ENCODE measurements at regions not wholly inside any gene's neighbourhood (a gene's known extent, or its start where the extent isn't known, plus 50 kb on each side); places are given as distances from the start of the nearest gene placed in this dataset.

DNA sequence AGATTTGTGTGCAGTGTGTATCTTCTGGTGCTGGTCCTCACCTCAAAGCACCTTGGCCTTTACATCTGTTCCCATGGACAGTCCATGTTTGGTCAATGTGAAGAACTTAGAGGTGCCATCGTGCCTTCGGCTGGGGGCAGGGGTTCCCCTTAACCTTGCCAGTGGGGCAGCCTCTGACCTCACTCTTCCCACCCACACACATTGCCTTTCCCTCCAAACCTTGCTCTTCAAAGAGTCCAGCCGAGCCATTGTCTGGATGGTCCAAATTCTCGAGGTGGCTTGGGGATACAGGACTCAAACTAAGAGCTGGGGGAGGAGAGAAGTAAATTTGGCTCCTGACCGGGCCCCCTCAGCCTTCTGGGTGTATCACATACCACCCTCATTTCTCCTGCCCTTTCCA, 76.2 kb upstream of the HABP2 start:
- no peak overlapping the region for H3K27ac ChIP-seq
- DNase-seq: no peak
- H3K27me3 ChIP-seq (ENCODE audit: insufficient read depth, low read depth, severe bottlenecking): no peaks in the 10 kb centered on the region
- TF ChIP-seq, protein P1, sequence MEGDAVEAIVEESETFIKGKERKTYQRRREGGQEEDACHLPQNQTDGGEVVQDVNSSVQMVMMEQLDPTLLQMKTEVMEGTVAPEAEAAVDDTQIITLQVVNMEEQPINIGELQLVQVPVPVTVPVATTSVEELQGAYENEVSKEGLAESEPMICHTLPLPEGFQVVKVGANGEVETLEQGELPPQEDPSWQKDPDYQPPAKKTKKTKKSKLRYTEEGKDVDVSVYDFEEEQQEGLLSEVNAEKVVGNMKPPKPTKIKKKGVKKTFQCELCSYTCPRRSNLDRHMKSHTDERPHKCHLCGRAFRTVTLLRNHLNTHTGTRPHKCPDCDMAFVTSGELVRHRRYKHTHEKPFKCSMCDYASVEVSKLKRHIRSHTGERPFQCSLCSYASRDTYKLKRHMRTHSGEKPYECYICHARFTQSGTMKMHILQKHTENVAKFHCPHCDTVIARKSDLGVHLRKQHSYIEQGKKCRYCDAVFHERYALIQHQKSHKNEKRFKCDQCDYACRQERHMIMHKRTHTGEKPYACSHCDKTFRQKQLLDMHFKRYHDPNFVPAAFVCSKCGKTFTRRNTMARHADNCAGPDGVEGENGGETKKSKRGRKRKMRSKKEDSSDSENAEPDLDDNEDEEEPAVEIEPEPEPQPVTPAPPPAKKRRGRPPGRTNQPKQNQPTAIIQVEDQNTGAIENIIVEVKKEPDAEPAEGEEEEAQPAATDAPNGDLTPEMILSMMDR (IDR thresholded peaks at IDR 0.05; ENCODE audit: low read depth, low read length): no peak
- H3K4me3 ChIP-seq (ENCODE audit: low read depth, low read length): no peak overlapping the region
- peaks cover 15% of the 10 kb centered on the region for H3K9me3 ChIP-seq (ENCODE audit: severe bottlenecking)
- no peaks in the 10 kb centered on the region for H3K36me3 ChIP-seq

DNA sequence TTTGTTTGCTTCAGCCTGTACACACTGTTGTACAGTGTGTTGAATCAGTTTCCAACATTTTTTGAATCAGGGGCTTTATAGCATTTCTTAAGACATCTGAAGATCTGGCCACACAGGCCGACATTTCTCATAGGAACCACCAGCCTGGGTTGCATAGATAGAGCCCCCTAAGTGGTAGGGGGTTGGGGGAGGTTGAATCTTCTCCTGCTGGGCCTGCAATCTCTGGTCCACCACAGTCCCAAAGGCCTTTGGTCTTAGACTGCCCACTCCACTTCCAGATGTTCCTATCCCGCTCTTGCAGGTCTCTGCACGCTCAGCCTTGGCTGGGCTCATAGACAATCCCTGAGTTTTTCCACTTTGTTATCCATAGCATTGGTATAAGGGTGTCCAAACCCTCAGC, 75.4 kb upstream of the HABP2 start:
- TF ChIP-seq, protein P1 (IDR thresholded peaks at IDR 0.05; ENCODE audit: low read depth, low read length): no peak
- Histone ChIP-seq H3K36me3 (no peaks in the 10 kb centered on the region), H3K4me3 (ENCODE audit: low read depth, low read length) (no peak overlapping the region), H3K9me3 (ENCODE audit: severe bottlenecking) (peaks cover 15% of the 10 kb centered on the region), H3K27me3 (ENCODE audit: insufficient read depth, low read depth, severe bottlenecking) (no peaks in the 10 kb centered on the region), H3K27ac (no peak overlapping the region)
- DNase-seq: no peak

DNA sequence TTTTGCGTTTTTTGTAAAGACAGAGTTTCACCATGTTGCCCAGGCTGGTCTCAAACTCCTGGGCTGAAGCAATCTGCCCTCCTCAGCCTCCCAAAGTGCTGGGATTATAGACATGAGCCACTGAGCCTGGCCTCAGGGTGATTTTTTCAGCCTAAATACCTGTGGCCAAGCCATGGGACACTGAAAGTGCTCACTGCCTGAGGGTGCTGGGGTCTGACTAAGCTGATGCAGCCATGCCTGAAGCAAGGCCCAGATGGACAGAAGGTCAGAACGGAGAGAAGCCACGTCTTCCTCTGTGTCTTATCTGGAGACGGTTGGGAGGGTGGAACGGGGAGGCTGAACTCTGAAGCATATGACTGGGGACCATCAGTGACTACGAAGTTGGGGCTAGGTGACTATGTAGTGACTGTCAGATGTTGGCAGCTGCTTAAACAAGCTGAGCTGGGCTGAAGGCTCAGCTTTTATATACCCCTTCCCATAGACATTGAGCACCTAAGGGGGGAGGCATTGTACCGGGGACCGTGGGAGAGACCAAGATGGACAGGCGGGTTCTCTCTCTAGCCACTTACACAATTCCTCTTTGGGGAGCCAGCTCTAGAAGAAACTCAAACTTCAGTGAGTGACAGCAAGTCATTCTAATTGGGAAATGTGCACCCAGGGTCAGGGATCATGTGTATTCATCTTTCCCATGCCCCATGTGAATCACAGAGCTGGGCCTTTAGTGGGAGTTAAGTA, 73.3 kb upstream of the HABP2 start:
- no peaks in the 10 kb centered on the region for H3K36me3 ChIP-seq

DNA sequence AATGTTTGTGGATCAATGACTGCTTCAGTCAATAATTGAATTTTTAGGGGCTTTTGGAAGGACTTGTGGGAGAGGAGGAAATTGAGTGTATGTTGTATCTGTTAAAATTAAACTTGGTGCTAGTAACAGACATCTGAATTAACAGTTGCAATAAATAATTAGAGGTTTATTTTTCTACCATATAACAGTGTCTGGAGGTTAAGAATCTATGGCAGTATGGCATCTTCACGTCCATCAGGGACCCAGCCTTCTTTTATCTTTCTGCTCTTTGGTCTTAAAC, 72.8 kb upstream of the HABP2 start:
- TF ChIP-seq, protein P1 (IDR thresholded peaks at IDR 0.05; ENCODE audit: low read depth, low read length): no peak
- H3K27me3 ChIP-seq (ENCODE audit: insufficient read depth, low read depth, severe bottlenecking): peaks cover 3% of the 10 kb centered on the region
- H3K27ac ChIP-seq: no peak overlapping the region
- no peak overlapping the region for H3K4me3 ChIP-seq (ENCODE audit: low read depth, low read length)
- peaks cover 15% of the 10 kb centered on the region for H3K9me3 ChIP-seq (ENCODE audit: severe bottlenecking)
- no peaks in the 10 kb centered on the region for H3K36me3 ChIP-seq
- DNase-seq: no peak

More for the DNA sequence above, 73.3 kb upstream of the HABP2 start:
- DNase-seq: no peak
- Histone ChIP-seq H3K9me3 (ENCODE audit: severe bottlenecking) (peaks cover 15% of the 10 kb centered on the region), H3K4me3 (ENCODE audit: low read depth, low read length) (no peak overlapping the region), H3K27me3 (ENCODE audit: insufficient read depth, low read depth, severe bottlenecking) (peaks cover 3% of the 10 kb centered on the region), H3K27ac (no peak overlapping the region)
- TF ChIP-seq, protein P1 (IDR thresholded peaks at IDR 0.05; ENCODE audit: low read depth, low read length): no peak

DNA sequence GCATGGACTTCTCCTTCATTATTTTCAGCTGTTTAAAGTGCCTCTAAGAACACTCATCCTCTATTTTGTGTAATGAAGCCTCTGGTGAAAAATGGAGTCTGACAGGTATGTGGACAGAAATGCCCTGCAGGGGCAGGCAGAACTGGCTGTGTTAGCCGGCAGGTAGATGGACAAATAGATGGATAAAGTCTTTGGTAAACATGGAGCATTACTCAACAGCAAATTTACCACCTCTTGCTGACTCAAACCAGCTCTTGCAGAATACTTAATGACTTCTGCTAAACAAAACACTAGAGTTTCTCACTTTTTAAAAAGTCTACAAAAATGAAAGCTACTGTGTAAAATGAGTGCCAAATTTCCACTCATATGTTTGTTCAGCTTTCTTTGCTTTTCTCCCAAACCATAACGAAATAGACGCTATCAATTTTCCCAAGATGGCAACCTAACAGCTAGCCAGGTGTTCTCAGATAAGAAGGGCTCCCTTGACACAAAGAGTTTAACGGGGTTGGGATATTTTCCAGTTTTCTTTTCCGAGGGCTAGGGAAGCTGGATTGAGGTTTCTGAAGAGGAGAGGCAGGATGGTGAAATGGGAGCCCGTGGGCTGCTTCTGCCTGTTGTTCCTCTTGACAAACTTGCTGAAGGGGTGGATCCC, 71.9 kb upstream of the HABP2 start:
- Histone ChIP-seq H3K27me3 (ENCODE audit: insufficient read depth, low read depth, severe bottlenecking) (peaks cover 3% of the 10 kb centered on the region), H3K9me3 (ENCODE audit: severe bottlenecking) (peaks cover 15% of the 10 kb centered on the region), H3K27ac (no peak overlapping the region), H3K4me3 (ENCODE audit: low read depth, low read length) (no peak overlapping the region), H3K36me3 (no peaks in the 10 kb centered on the region)
- TF ChIP-seq, protein P1 (IDR thresholded peaks at IDR 0.05; ENCODE audit: low read depth, low read length): no peak
- no peak for DNase-seq

All from WERI-Rb-1 (cell line).